ENCODE measurements at regions not wholly inside any gene's neighbourhood (a gene's known extent, or its start where the extent isn't known, plus 50 kb on each side); places are given as distances from the start of the nearest gene placed in this dataset.

DNA sequence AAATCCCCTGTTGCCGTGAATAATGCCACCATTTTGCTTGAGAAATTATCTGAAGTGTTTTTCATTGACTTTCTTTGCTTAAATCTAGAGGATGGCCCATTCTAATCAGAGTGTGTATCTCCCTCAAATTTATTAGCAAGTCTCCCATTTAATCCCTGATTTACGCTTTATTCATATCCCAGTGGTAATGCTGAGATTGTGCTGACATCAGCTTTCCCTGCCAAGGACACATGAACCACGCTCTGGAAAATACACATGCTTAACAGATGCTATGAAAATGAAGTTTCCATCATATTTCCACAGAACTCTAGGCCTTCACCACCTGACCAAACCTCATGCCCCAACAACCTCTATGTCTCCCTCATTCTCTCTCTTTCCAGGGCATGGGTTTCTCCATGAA lies 545.4 kb downstream of the TUSC7 start:
- no peak overlapping the region for H3K4me3 ChIP-seq (ENCODE audit: low read depth, low read length)
- H3K27me3 ChIP-seq (replicated peaks; ENCODE audit: control insufficient read depth, insufficient read depth, low read length): no peaks in the 10 kb centered on the region
- Mint-ChIP-seq H3K4me3 (ENCODE audit: unreplicated experiment) (no peak overlapping the region), H3K27ac (ENCODE audit: unreplicated experiment) (no peak overlapping the region), H3K9me3 (ENCODE audit: unreplicated experiment) (peaks cover 9% of the 10 kb centered on the region), H3K4me1 (ENCODE audit: low read depth, unreplicated experiment) (no peaks in the 10 kb centered on the region), H3K27me3 (ENCODE audit: insufficient read depth, unreplicated experiment) (no peaks in the 10 kb centered on the region), H3K36me3 (ENCODE audit: insufficient read depth, unreplicated experiment) (no peaks in the 10 kb centered on the region)
- H3K4me1 ChIP-seq: no peaks in the 10 kb centered on the region
- TF ChIP-seq, protein P1, sequence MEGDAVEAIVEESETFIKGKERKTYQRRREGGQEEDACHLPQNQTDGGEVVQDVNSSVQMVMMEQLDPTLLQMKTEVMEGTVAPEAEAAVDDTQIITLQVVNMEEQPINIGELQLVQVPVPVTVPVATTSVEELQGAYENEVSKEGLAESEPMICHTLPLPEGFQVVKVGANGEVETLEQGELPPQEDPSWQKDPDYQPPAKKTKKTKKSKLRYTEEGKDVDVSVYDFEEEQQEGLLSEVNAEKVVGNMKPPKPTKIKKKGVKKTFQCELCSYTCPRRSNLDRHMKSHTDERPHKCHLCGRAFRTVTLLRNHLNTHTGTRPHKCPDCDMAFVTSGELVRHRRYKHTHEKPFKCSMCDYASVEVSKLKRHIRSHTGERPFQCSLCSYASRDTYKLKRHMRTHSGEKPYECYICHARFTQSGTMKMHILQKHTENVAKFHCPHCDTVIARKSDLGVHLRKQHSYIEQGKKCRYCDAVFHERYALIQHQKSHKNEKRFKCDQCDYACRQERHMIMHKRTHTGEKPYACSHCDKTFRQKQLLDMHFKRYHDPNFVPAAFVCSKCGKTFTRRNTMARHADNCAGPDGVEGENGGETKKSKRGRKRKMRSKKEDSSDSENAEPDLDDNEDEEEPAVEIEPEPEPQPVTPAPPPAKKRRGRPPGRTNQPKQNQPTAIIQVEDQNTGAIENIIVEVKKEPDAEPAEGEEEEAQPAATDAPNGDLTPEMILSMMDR (IDR thresholded peaks at IDR 0.05; ENCODE audit: insufficient read depth in 1 of 2, low read depth in 1 of 2, low read length in 1 of 2, severe bottlenecking in 1 of 2, unreplicated experiment in 1 of 2): no peak
- intact Hi-C loops (cut with micrococcal nuclease; ENCODE audit: unreplicated experiment): no loop called here
- H3K9me3 ChIP-seq: no peaks in the 10 kb centered on the region
- POLR2A ChIA-PET: no interaction called here
- BruUV-seq (replicated peaks): no TSS peak
- H3K36me3 ChIP-seq (ENCODE audit: control insufficient read depth, insufficient read depth, low read length): no peaks in the 10 kb centered on the region
- DNase-seq: no peak
- CTCF ChIA-PET: no interaction called here

DNA sequence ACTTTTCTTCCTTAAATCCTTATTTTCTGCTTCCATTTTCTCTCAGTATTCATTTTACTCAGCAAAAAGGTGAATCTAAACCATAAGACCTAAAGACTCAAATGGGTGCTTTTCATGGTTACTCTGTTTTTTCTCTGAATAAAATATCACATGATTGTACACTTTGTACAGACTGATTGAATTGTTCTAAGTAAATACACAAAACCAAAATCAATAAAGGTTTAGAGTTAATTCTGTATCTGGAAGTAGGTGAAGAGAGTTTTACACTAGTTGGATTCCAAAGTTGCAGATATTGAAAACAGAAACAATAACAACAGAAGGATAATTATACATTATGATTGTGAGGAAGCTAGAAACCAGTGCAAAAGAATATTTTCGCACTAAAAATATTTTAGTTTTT lies 546.2 kb downstream of the TUSC7 start:
- no peaks in the 10 kb centered on the region for H3K36me3 ChIP-seq (ENCODE audit: control insufficient read depth, insufficient read depth, low read length)
- no peak for DNase-seq
- H3K9me3 Mint-ChIP-seq (ENCODE audit: unreplicated experiment): peaks cover 9% of the 10 kb centered on the region
- H3K4me3 ChIP-seq (ENCODE audit: low read depth, low read length): no peak overlapping the region
- ChIA-PET POLR2A (no interaction called here), CTCF (no interaction called here)
- no TSS peak for BruUV-seq (replicated peaks)
- H3K27me3 ChIP-seq (replicated peaks; ENCODE audit: control insufficient read depth, insufficient read depth, low read length): no peaks in the 10 kb centered on the region
- H3K36me3 Mint-ChIP-seq (ENCODE audit: insufficient read depth, unreplicated experiment): no peaks in the 10 kb centered on the region
- H3K4me1 ChIP-seq: peaks cover 6% of the 10 kb centered on the region; the same call in 1 of the 2 replicates
- H3K27me3 Mint-ChIP-seq (ENCODE audit: insufficient read depth, unreplicated experiment): no peaks in the 10 kb centered on the region
- intact Hi-C loops (cut with micrococcal nuclease; ENCODE audit: unreplicated experiment): no loop called here
- H3K27ac Mint-ChIP-seq (ENCODE audit: unreplicated experiment): no peak overlapping the region
- H3K9me3 ChIP-seq: no peaks in the 10 kb centered on the region
- TF ChIP-seq, protein P1 (IDR thresholded peaks at IDR 0.05; ENCODE audit: insufficient read depth in 1 of 2, low read depth in 1 of 2, low read length in 1 of 2, severe bottlenecking in 1 of 2, unreplicated experiment in 1 of 2): no peak
- no peaks in the 10 kb centered on the region for H3K4me1 Mint-ChIP-seq (ENCODE audit: low read depth, unreplicated experiment)
- H3K4me3 Mint-ChIP-seq (ENCODE audit: unreplicated experiment): no peak overlapping the region

DNA sequence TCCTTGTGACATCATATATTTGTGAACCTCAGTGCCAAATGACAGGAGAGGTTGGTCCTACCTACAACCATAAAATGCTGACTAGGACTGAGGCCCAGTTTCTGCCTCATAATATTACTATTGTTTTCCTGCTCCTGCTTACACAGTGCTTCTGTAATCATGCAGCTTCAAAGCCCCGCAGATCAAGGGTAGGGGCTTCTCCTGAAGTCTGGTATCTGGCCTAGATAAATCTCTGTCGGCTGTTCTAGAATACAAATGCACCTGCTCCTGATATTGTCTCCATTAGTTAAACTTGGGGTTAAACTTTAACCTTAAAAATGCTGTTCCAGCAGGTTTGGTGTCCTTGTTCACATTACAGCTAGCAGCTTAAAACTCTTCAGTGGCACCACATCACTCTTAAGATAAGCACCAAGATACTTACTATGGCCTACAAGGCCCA lies 552.4 kb downstream of the TUSC7 start:
- Mint-ChIP-seq H3K9me3 (ENCODE audit: unreplicated experiment) (peaks cover 28% of the 10 kb centered on the region), H3K4me1 (ENCODE audit: low read depth, unreplicated experiment) (peaks cover 7% of the 10 kb centered on the region), H3K4me3 (ENCODE audit: unreplicated experiment) (peak overlapping the region; percentile 1), H3K27ac (ENCODE audit: unreplicated experiment) (peak overlapping the region; percentile 17), H3K36me3 (ENCODE audit: insufficient read depth, unreplicated experiment) (no peaks in the 10 kb centered on the region), H3K27me3 (ENCODE audit: insufficient read depth, unreplicated experiment) (no peaks in the 10 kb centered on the region)
- BruUV-seq (replicated peaks): no TSS peak
- H3K36me3 ChIP-seq (ENCODE audit: control insufficient read depth, insufficient read depth, low read length): no peaks in the 10 kb centered on the region
- peak; percentile 84 to 85 for DNase-seq
- no peak overlapping the region for H3K4me3 ChIP-seq (ENCODE audit: low read depth, low read length)
- H3K4me1 ChIP-seq: peaks cover 34% of the 10 kb centered on the region
- no peaks in the 10 kb centered on the region for H3K9me3 ChIP-seq
- POLR2A ChIA-PET: interaction anchor here (1.0 kb wide), 1 partner anchor 16 kb away, joined by 5 read pairs; no protein-coding TSS in a partner anchor
- intact Hi-C loops (cut with micrococcal nuclease; ENCODE audit: unreplicated experiment): loop anchor here (1.0 kb wide), 1 partner anchor 17 kb away; no protein-coding TSS in a partner anchor
- H3K27me3 ChIP-seq (replicated peaks; ENCODE audit: control insufficient read depth, insufficient read depth, low read length): no peaks in the 10 kb centered on the region
- TF ChIP-seq, protein P1 (IDR thresholded peaks at IDR 0.05; ENCODE audit: insufficient read depth in 1 of 2, low read depth in 1 of 2, low read length in 1 of 2, severe bottlenecking in 1 of 2, unreplicated experiment in 1 of 2): no peak
- CTCF ChIA-PET: no interaction called here
